Putamen (tissue), 1 donor: ENCODE measurements at regions not wholly inside any gene's neighbourhood (a gene's known extent, or its start where the extent isn't known, plus 50 kb on each side); places are given as distances from the start of the nearest gene placed in this dataset.
"Not testable (repeated sequence)": the region's sequence is repeated elsewhere in the genome, so short reads cannot be mapped to it uniquely, and the experiment has no call there.

Source experiments
- DNase-seq: peaks from one replicate; pipeline ENCODE4 v3.0.0-alpha.2; 2016; ENCODE audit warnings: low spot score

- DNase-seq: no peak
Observed at GRCh38 chr2:76008001-76008702, 297.4 kb upstream of the GCFC2 start.

- DNase-seq: no peak
Observed at GRCh38 chr2:76000425-76000824, 289.7 kb upstream of the GCFC2 start.

DNA sequence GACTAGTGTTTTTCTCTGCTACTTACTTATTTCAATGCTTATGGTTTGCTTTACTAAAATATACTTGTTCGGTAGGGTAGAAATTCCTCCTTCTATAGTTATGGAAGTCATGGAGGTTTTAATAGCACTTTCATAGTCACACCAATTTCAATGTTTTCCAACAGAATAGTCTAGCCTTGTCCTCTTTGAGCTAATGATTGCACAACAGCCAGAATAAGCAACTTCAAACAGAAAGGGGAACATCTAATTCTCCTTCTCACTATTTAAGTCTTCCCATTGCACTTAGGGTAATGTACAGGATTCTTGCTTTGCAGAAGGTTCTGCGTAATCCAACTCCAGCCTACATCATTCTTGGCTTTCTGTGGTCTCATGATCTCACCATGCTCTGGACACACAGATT lies 287.7 kb upstream of the GCFC2 start:
- DNase-seq: no peak

DNA sequence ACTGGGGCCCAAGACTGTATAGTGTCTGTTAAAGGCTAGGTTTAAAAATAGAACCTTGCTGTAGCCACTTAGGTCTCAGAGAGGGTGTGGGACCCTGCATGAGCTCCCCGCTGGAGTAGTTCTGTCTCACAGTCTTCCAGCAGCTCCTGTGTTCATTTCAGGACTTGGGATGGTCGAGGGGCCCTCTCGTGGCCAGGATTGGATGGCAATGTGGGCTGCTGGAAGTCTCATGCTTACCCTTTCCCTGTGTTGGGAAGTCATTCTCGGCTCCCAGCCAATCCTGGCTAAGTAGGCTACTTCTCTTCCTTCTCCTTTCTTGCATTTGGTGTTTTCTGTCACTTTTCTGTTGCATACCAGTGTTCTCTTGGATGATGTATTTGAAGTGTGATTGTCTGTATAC lies 284.0 kb upstream of the GCFC2 start:
- no peak for DNase-seq

- not testable (repeated sequence) for DNase-seq
Observed at GRCh38 chr2:75988622-75989021, 277.9 kb upstream of the GCFC2 start.

GRCh38 chr2:75986617-75987016 lies 275.9 kb upstream of the GCFC2 start:
- DNase-seq: no peak

- no peak for DNase-seq
Observed at GRCh38 chr2:75982719-75983118, 272.0 kb upstream of the GCFC2 start.

- DNase-seq: no peak
Observed at GRCh38 chr2:75964646-75965045, 253.9 kb upstream of the GCFC2 start.

DNA sequence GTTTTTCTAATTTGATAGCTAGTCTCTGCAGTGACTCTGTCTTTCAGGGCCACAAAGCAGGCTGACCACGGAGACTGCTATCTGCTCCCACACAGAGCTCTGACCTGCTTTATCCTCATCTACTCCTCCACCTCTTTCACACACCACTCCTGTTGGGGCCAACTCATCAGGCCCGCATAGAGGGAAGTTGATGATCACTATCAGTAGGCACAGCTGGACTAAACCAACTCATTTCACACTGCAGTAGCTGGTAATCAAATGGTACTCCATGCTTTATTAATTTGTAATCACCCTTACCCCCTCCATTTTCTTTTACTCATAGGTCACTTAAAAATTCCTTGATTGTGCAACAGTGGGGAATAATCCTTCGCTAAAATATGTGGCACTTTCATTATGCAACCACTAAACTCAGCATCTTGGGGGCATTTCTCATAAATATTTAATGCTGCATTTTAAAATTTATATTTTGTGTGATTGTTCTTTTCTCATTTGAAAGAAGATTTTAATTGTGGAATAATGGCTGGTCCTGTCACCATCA lies 249.8 kb upstream of the GCFC2 start:
- no peak for DNase-seq

GRCh38 chr2:75959724-75960471 lies 249.2 kb upstream of the GCFC2 start:
- DNase-seq: no peak

DNA sequence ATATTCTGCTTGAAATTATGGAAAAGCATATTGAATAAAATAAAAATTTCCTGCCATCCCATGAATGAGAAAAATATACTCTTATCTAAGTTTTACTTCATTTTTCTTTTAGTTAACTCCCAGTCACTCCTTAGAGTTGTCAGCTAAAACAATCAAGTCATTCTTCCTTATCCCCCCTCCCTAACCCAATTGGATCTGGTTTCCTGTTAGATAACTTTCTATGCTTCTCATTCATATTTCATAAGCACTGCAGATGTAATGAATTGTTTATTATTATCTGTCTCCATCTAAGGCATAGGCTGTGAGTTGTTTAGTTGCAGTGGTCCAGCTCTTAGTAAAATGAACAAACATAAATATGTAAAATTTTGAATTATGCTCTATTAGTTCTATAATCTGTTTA lies 244.0 kb upstream of the GCFC2 start:
- no peak for DNase-seq

DNA sequence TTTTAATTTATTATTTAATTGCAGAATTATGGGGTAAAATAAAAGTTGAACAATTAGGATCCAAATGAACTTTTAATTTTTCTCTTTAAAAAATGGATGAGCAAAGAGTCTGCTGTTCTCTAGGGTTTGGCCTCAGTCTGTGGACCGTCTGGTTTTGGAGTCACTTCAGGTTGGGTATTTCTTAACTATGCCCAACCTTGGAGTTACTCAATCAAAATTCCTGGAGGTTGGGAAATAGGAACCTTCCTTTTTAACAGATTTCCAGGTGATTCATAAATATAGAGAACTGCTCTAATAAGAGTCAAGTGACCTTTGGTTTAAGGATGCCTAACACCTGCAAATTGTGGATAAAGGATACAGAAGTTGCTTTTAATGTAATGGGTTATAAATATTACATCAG lies 241.5 kb upstream of the GCFC2 start:
- DNase-seq: no peak

DNA sequence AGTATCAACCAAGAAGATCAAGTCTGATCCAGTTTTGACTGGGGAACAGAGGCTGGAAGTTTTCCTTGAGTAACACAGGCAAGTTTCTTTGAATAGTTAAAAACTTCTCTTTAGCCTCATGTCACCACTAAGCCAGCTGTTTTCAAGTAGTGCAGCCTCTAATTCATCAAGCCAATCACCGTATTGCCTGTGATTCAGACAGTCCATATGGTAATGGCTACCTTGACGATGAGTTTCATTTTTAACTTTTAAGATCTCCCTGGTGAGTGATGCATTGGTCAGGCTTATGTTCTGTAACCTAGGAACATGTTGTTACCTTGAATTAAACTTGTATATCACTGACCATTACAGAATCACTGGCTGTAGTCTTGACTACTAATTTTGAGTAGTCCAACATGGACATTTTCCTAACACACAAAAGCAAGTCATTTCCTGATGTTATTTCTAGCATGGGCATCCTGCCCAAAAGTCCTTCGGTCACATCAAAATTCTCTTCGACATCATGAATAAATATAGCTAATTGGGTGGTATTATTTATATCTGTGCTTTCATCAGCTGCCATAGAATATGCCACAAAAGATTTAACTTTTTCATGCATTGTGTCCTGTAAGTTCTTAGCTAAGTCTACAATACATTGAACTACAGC lies 238.8 kb upstream of the GCFC2 start:
- DNase-seq: no peak

DNA sequence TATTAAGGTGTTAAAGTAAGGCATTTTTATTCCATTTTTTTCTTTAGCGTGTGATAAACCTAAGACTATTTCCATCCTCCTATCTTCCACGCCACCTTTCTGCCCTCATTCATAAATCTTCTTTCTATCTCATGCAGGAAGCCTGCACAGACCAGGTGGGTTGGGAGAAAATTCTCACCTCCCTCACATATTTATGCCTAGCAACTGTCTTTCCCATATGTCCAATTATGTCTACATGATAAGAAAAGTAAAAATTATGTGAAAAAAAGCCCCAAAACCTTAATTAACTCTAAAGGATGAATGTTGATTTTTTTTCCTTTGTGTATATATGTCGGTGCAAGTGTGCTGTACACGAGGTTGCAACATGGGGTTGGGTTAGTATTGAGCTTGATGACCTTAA lies 225.6 kb upstream of the GCFC2 start:
- no peak for DNase-seq

DNA sequence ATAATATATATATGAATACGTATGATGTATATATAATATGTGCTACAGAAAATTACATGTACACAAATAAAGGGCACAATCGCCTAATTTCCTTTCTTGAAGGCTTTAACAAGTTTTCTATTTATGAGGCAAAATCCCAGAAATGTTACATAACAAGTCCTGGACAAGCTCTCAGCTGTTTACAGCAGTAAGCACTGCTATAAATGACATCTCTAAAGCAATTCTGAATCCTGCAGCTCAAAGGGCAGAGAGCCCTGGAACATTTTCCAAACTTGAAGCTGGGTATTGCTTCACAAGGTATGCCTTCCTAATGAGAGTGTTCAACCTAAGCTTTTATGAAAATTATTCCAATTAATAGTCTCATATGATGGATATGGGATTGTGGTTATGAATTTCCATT lies 222.3 kb upstream of the GCFC2 start:
- DNase-seq: no peak

DNA sequence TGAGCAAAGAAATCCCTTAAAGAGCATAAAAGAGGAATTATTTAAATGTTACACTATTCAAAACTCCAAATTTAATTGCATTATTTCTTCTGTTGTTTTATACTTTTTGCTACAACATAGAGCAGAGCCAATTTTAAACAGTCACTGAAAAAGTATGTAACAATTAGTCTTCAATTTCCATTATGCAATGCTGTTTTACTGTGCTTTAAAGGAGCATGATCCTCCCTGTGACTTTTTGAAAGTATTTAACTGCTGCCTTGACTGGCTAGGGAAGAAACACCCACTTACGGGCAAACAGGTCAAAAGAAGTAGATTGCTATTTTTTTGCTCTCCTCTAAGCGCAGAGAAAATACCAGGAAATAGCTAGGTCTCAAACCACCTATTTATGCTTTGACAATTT lies 217.4 kb upstream of the GCFC2 start:
- DNase-seq: no peak

GRCh38 chr2:75925331-75926024 lies 214.8 kb upstream of the GCFC2 start:
- no peak for DNase-seq

DNA sequence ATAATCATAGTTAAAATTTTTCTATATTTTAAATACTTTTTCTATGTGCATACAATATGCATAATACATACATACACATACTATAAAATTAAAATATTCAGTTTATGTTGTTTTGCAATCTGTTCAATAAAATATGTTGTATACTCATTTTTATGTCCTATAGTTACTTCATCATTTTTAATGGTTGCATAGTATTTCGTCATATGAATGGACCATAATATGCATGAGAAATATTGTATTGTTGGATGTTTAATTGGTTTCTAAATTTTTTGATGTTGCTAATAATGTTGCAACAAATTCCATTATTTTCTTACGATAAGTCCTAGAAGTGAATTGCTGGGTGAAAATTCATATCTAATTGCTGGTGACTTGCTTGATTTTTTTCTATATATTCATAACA lies 211.5 kb upstream of the GCFC2 start:
- no peak for DNase-seq

DNA sequence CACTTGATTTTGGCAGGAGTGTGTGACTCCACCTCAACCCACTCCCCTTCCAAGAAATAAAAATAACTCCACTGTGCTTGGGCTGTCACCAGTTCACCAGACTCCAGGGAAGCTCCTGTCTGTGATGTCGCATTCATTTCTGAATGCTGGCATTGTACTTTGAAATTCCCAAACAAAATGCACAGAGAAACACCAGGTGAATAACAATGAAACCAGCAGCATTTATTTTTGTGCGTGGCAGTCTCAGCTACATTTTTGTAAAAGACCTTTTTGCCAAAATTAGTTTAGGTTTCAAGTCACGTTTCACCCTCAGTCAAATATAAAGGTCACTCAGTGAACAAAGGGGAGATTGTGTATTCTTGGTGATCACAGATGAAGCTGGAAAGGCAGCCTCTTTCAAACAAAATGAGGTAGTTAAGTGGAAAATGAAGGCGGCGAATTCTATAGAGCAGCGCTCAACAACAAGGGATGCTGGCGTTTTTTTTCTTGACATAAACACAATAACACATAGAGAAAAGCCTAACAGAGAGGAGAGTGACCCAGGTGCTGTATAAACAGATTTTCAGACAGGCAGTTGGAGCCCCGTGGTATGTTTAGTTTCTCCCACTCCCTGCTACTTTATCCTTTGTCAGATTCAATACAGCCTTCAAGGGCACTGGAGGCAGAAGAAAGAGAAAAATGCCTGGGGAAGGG lies 210.3 kb upstream of the GCFC2 start:
- DNase-seq: peak; percentile 83

DNA sequence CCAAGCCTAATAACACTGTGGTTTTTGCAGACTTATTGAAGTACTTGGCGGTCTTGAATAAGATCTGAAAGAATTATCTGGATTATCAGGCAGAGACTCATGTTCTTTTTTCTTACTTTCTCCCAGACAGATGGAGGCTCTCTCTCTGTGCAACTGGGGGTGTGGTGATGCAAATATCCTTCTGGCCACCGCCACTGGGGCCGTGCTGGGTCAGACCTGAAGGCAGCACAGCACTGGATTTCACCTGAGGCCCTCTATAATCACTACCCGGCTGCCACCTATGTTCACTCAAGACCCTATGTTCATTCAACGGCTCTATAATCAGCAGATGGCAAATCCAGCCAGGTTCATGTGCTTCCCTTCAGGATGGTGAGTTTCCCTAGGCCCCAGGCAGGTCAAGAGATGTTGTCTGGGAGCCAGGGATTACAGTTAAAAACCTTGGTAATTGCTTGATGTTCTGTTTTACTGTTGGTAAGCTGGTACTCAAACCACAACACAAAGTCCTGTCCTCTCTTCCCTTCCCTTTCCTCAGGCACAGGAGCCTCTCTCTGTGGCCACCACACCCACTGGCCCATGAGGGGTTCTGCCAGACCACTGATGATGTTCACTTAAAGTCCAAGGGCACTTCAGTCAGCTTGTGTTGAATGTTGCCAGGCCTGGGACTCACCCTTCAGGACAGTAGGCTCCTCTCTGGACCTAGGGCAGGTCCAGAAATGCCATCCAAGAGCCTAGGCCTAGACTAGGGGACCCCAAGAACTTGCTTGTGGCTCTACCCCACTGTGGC lies 205.3 kb upstream of the GCFC2 start:
- DNase-seq: no peak

DNA sequence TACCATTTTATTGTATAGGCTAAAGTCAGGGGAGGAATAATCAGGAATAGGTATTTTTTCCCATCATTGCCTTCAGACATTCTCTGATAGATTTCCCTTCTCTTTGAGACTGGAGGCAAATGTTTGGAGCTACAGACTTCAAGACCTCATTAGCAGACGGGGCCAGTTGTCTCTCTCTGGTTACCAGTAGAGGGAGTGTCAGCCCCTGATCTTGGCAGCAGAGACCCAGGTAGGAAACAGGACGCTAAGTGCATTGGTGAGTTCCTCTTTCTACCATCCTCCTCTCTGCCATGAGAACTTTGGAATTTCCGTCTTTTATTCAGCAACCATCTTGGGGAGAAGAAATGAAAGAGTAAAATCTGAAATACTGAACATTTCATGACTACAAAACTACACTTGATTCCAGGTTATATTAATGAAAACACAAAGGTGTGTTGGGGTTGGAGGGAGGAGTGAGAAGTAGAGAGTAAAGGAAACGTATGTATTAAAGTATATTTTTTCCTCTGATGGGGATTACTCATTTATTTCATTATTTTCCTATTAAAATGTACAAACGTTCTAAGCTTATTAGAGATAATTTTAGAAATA lies 186.2 kb upstream of the GCFC2 start:
- peak; percentile 47 for DNase-seq
